Activated B cell treated with CpG ODN at 0.5 μM for 24 hours (primary cell): ENCODE measurements at regions not wholly inside any gene's neighbourhood (a gene's known extent, or its start where the extent isn't known, plus 50 kb on each side); places are given as distances from the start of the nearest gene placed in this dataset.

ENCODE experiments used
- ATAC-seq: fragments of 200-7000 bp; cut with Tn5 transposase; one replicate; pipeline ENCODE4 v1.10.0; 2021; ENCODE audit warnings: low read depth, mild to moderate bottlenecking, moderate library complexity
- CTCF ChIA-PET: fragments of 350-600 bp; sonication (Branson Sonifier 250); formaldehyde crosslinking; loops from one replicate; lab custom pipeline; 2021; ENCODE audit warnings: antibody characterized with exemption; lab: Charles Lee
- POLR2A ChIA-PET: fragments of 350-600 bp; sonication (Branson Sonifier 250); formaldehyde crosslinking; loops from one replicate; lab custom pipeline; 2021; ENCODE audit warnings: antibody characterized with exemption; lab: Charles Lee
- DNase-seq: peaks from one replicate; pipeline ENCODE4 v3.0.0; 2022
- H3K27ac Mint-ChIP-seq: one replicate; pipeline ENCODE4 v1.8.0; 2020; ENCODE audit warnings: mixed read lengths
- H3K27me3 Mint-ChIP-seq: one replicate; pipeline ENCODE4 v1.8.0; 2021; ENCODE audit warnings: mixed read lengths
- H3K36me3 Mint-ChIP-seq: one replicate; pipeline ENCODE4 v1.8.0; 2021; ENCODE audit warnings: low read depth, mixed read lengths
- H3K4me1 Mint-ChIP-seq: one replicate; pipeline ENCODE4 v1.8.0; 2021; ENCODE audit warnings: mixed read lengths
- H3K4me3 Mint-ChIP-seq: one replicate; pipeline ENCODE4 v1.8.0; 2020; ENCODE audit warnings: mild to moderate bottlenecking, mixed read lengths
- H3K9me3 Mint-ChIP-seq: one replicate; pipeline ENCODE4 v1.8.0; 2020; ENCODE audit warnings: mixed read lengths
- intact Hi-C: fragments of 100-400 bp; cut with micrococcal nuclease; formaldehyde crosslinking; loops from one replicate; pipeline ENCODE4 v1.15.1; 2024
- TF ChIP-seq, protein P1 (sequence below): fragments of 200-600 bp; IDR thresholded peaks from one replicate; pipeline ENCODE4 v1.8.0; 2022; ENCODE audit warnings: antibody characterized with exemption, mild to moderate bottlenecking

DNA sequence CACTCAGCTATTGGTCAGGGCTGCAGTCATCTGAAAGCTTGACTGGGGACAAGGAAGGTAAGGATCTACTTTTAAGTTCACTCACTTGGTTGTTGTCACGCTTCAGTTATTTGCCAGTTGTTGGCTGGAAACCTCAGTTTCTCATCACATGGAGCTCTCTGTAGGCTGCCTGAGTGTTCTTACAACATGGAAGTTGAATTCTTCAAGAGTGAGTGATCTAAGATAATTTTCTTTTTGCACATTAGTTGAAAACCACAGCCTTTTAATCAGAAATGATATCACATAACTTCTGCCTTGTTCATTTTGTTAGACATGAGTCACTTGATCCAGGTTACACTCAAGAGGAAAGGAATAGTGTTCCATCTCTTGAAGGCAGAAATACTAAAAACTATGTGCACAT is 552.7 kb downstream of the RAPGEF2 start:
- H3K27me3 Mint-ChIP-seq = no peaks in the 10 kb centered on the region
- H3K4me3 Mint-ChIP-seq = no peak overlapping the region
- H3K36me3 Mint-ChIP-seq = no peaks in the 10 kb centered on the region
- intact Hi-C loops = no loop called here
- CTCF ChIA-PET = no interaction called here
- H3K9me3 Mint-ChIP-seq = peaks cover 2% of the 10 kb centered on the region
- ATAC-seq (no peak), DNase-seq (no peak)
- H3K4me1 Mint-ChIP-seq = no peaks in the 10 kb centered on the region
- TF ChIP-seq, protein P1, sequence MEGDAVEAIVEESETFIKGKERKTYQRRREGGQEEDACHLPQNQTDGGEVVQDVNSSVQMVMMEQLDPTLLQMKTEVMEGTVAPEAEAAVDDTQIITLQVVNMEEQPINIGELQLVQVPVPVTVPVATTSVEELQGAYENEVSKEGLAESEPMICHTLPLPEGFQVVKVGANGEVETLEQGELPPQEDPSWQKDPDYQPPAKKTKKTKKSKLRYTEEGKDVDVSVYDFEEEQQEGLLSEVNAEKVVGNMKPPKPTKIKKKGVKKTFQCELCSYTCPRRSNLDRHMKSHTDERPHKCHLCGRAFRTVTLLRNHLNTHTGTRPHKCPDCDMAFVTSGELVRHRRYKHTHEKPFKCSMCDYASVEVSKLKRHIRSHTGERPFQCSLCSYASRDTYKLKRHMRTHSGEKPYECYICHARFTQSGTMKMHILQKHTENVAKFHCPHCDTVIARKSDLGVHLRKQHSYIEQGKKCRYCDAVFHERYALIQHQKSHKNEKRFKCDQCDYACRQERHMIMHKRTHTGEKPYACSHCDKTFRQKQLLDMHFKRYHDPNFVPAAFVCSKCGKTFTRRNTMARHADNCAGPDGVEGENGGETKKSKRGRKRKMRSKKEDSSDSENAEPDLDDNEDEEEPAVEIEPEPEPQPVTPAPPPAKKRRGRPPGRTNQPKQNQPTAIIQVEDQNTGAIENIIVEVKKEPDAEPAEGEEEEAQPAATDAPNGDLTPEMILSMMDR = no peak
- no peak overlapping the region for H3K27ac Mint-ChIP-seq
- POLR2A ChIA-PET = no interaction called here

DNA sequence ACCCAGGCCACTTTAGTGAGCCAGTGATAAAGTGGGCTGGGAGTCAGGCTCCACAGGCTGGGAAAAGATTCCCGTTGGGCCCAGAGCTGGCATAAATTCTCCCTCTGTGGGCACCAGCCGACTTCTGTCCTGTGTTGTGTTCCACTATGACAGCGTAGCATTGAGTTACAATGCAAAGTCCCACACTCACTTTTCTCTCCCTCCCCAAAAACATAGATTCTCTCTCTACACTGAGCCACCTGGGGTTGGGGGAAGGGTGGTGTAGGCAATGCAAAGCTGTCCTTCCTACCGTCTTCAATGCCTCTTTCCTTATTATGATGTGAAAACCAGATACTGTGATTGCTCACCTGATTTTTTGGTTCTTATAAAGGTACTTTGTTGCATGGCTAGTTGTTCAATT is 566.2 kb downstream of the RAPGEF2 start:
- no peaks in the 10 kb centered on the region for H3K27me3 Mint-ChIP-seq
- POLR2A ChIA-PET = no interaction called here
- H3K36me3 Mint-ChIP-seq = no peaks in the 10 kb centered on the region
- no peaks in the 10 kb centered on the region for H3K4me1 Mint-ChIP-seq
- CTCF ChIA-PET = no interaction called here
- no peak for DNase-seq
- H3K4me3 Mint-ChIP-seq = no peak overlapping the region
- TF ChIP-seq, protein P1 = no peak
- intact Hi-C loops = no loop called here
- H3K9me3 Mint-ChIP-seq = no peaks in the 10 kb centered on the region
- no peak overlapping the region for H3K27ac Mint-ChIP-seq
- no peak for ATAC-seq

DNA sequence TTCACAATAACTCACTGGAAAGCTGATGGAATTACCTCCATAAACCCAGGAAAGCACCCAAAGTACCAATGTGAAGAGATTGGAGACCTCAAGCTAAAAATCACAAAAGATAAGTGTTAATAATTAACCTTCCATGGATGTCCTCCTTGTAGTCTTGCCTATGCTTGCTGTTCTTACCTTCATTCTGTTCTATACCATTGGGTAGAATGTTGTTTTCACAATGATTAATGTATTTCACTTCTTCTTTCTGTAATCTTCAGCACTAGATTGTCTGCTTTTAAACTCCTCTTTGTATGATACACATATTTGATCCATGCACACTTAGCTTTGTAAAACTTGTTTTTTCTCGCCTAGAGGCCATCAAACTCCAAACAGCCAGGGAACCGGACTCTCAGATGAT is 570.3 kb downstream of the RAPGEF2 start:
- TF ChIP-seq, protein P1 = no peak
- DNase-seq = no peak
- ChIA-PET CTCF (no interaction called here), POLR2A (no interaction called here)
- Mint-ChIP-seq H3K4me1 (no peaks in the 10 kb centered on the region), H3K9me3 (no peaks in the 10 kb centered on the region), H3K27ac (no peak overlapping the region), H3K4me3 (no peak overlapping the region), H3K27me3 (no peaks in the 10 kb centered on the region), H3K36me3 (no peaks in the 10 kb centered on the region)
- intact Hi-C loops = no loop called here
- ATAC-seq = no peak

DNA sequence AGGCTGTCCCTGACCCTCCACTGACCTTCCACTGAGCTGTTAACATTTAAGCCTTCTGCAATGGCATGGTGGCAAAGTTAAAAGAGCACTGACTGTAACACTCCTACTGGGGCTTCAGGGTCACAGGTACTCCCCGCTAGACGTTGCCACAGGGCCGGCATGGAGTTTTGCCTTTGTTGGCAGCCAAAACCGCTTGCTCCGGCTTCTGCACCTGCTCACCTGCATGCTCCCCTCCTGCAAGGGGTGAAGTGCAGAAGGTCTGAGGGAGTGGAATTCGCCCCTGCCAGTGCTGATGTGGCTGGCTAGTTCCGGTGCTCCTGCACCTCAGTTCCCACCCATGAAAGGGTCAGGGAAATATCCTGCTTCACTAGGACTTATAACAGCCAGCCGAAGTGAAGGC is 571.4 kb downstream of the RAPGEF2 start:
- no peaks in the 10 kb centered on the region for H3K4me1 Mint-ChIP-seq
- DNase-seq (no peak), ATAC-seq (no peak)
- no peak overlapping the region for H3K4me3 Mint-ChIP-seq
- H3K27ac Mint-ChIP-seq = no peak overlapping the region
- H3K27me3 Mint-ChIP-seq = no peaks in the 10 kb centered on the region
- ChIA-PET CTCF (no interaction called here), POLR2A (no interaction called here)
- TF ChIP-seq, protein P1 = no peak
- H3K36me3 Mint-ChIP-seq = no peaks in the 10 kb centered on the region
- intact Hi-C loops = no loop called here
- H3K9me3 Mint-ChIP-seq = no peaks in the 10 kb centered on the region

DNA sequence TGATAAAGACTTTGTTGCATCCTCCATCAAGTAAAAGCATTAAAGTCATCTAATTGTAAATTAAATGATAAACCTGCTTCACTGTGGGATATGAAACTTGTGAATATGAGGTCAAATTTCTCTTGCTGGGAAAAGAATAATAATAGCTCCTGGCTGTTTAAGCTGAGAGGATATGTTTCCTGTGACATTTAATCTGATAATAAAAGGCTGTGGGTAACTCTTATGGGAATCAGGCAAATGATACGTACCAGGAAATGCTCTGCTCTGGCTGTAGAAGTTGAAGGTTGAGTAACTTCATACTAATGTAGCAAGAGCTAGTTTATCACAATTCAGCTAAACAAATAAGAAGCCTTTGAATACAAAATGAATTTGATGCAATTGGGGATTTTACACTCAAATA is 574.6 kb downstream of the RAPGEF2 start:
- POLR2A ChIA-PET = no interaction called here
- DNase-seq (no peak), ATAC-seq (no peak)
- Mint-ChIP-seq H3K4me1 (no peaks in the 10 kb centered on the region), H3K27me3 (no peaks in the 10 kb centered on the region), H3K9me3 (no peaks in the 10 kb centered on the region), H3K4me3 (no peak overlapping the region), H3K27ac (no peak overlapping the region), H3K36me3 (no peaks in the 10 kb centered on the region)
- intact Hi-C loops = no loop called here
- CTCF ChIA-PET = no interaction called here
- TF ChIP-seq, protein P1 = no peak
